HEK293 (cell line): ENCODE measurements at regions not wholly inside any gene's neighbourhood (a gene's known extent, or its start where the extent isn't known, plus 50 kb on each side); places are given as distances from the start of the nearest gene placed in this dataset.

ENCODE experiments used
- ZNF423 ChIP-seq: fragments of 450-650 bp; formaldehyde crosslinking; IDR thresholded peaks from 2 replicates; pipeline ENCODE4 v1.5.1; 2016; ENCODE audit warnings: missing biosample characterization, missing genetic modification characterization
- ZNF561 ChIP-seq: fragments of 450-650 bp; IDR thresholded peaks from 2 replicates; pipeline ENCODE4 v1.5.1; 2018; ENCODE audit warnings: missing biosample characterization, missing genetic modification characterization, borderline replicate concordance
- TF ChIP-seq, protein P1 (sequence below): fragments of 450-650 bp; formaldehyde crosslinking; IDR thresholded peaks from 2 replicates; pipeline ENCODE4 v1.5.1; 2016; ENCODE audit warnings: missing biosample characterization, missing genetic modification characterization
- TF ChIP-seq, protein P2 (sequence below): fragments of 450-650 bp; formaldehyde crosslinking; IDR thresholded peaks from 2 replicates; pipeline ENCODE4 v1.5.1; 2016; ENCODE audit warnings: missing biosample characterization, missing genetic modification characterization
- TF ChIP-seq, protein P3 (sequence below): sonication (generic); formaldehyde crosslinking; IDR thresholded peaks from 2 replicates; pipeline ENCODE4 v1.8.1; 2022; ENCODE audit warnings: mild to moderate bottlenecking, moderate library complexity, missing genetic modification reagents
- TF ChIP-seq, protein P4 (sequence below): fragments of 450-650 bp; formaldehyde crosslinking; IDR thresholded peaks from 2 replicates; pipeline ENCODE4 v1.5.1; 2016; ENCODE audit warnings: missing biosample characterization, missing genetic modification characterization, borderline replicate concordance

DNA sequence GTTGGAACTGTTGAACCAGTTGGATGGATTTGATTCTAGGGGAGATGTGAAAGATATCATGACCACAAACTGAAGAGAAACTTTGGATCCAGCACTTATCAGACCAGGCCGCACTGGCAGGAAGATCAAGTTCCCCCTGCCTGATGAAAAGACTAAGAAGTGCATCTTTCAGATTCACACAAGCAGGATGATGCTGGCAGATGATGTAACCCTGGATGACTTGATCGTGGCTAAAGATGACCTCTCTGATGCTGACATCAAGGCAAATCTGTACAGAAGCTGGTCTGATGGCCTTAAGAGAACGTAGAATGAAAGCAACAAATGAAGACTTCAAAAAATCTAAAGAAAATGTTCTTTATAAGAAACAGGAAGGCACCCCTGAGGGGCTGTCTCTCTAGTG lies 72.8 kb upstream of the CDYL start:
- TF ChIP-seq, protein P1, sequence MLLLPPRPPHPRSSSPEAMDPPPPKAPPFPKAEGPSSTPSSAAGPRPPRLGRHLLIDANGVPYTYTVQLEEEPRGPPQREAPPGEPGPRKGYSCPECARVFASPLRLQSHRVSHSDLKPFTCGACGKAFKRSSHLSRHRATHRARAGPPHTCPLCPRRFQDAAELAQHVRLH = no peak
- TF ChIP-seq, protein P2, sequence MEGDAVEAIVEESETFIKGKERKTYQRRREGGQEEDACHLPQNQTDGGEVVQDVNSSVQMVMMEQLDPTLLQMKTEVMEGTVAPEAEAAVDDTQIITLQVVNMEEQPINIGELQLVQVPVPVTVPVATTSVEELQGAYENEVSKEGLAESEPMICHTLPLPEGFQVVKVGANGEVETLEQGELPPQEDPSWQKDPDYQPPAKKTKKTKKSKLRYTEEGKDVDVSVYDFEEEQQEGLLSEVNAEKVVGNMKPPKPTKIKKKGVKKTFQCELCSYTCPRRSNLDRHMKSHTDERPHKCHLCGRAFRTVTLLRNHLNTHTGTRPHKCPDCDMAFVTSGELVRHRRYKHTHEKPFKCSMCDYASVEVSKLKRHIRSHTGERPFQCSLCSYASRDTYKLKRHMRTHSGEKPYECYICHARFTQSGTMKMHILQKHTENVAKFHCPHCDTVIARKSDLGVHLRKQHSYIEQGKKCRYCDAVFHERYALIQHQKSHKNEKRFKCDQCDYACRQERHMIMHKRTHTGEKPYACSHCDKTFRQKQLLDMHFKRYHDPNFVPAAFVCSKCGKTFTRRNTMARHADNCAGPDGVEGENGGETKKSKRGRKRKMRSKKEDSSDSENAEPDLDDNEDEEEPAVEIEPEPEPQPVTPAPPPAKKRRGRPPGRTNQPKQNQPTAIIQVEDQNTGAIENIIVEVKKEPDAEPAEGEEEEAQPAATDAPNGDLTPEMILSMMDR (tag by site-specific recombination) = no peak
- TF ChIP-seq ZNF561 (tag by site-specific recombination) (no peak), ZNF423 (tag by site-specific recombination) (no peak)
- TF ChIP-seq, protein P3, sequence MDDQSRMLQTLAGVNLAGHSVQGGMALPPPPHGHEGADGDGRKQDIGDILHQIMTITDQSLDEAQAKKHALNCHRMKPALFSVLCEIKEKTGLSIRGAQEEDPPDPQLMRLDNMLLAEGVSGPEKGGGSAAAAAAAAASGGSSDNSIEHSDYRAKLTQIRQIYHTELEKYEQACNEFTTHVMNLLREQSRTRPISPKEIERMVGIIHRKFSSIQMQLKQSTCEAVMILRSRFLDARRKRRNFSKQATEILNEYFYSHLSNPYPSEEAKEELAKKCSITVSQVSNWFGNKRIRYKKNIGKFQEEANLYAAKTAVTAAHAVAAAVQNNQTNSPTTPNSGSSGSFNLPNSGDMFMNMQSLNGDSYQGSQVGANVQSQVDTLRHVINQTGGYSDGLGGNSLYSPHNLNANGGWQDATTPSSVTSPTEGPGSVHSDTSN (CRISPR knock-in tag) = no peak
- TF ChIP-seq, protein P4, sequence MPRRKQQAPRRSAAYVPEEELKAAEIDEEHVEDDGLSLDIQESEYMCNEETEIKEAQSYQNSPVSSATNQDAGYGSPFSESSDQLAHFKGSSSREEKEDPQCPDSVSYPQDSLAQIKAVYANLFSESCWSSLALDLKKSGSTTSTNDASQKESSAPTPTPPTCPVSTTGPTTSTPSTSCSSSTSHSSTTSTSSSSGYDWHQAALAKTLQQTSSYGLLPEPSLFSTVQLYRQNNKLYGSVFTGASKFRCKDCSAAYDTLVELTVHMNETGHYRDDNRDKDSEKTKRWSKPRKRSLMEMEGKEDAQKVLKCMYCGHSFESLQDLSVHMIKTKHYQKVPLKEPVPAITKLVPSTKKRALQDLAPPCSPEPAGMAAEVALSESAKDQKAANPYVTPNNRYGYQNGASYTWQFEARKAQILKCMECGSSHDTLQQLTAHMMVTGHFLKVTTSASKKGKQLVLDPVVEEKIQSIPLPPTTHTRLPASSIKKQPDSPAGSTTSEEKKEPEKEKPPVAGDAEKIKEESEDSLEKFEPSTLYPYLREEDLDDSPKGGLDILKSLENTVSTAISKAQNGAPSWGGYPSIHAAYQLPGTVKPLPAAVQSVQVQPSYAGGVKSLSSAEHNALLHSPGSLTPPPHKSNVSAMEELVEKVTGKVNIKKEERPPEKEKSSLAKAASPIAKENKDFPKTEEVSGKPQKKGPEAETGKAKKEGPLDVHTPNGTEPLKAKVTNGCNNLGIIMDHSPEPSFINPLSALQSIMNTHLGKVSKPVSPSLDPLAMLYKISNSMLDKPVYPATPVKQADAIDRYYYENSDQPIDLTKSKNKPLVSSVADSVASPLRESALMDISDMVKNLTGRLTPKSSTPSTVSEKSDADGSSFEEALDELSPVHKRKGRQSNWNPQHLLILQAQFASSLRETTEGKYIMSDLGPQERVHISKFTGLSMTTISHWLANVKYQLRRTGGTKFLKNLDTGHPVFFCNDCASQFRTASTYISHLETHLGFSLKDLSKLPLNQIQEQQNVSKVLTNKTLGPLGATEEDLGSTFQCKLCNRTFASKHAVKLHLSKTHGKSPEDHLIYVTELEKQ (tag by site-specific recombination) = no peak
